Activated CD4-positive, alpha-beta T cell treated with anti-CD3 and anti-CD28 coated beads, Interleukin-2, amount 50 U/mL, for 48 hours (primary cell): ENCODE measurements at regions not wholly inside any gene's neighbourhood (a gene's known extent, or its start where the extent isn't known, plus 50 kb on each side); places are given as distances from the start of the nearest gene placed in this dataset.
"Not testable (repeated sequence)": the region's sequence is repeated elsewhere in the genome, so short reads cannot be mapped to it uniquely, and the experiment has no call there.

Experiments used
- DNase-seq, 2 experiments: peaks; one replicate each; pipeline ENCODE4 v3.0.0-alpha.2; 2020

DNA sequence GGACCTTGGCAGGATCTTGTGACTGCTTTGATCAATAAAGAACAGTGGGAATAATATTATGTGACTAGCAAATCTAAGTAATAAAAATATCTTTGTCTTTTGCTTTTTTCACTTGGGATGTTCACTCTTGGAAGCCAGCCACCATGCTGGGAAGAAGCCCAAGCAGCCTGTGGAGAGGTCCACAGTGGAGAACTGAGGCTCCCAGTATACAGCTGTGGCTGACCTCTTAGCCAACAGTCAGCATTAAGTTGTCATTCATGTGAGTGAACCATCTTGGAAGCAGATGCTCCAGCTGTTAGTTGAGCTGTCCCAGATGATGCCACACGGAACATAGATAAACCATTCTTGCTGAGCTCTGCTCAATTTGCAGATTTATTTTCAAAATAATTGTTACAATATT, 160.0 kb downstream of the OSR1 start:
- DNase-seq = no peak

DNA sequence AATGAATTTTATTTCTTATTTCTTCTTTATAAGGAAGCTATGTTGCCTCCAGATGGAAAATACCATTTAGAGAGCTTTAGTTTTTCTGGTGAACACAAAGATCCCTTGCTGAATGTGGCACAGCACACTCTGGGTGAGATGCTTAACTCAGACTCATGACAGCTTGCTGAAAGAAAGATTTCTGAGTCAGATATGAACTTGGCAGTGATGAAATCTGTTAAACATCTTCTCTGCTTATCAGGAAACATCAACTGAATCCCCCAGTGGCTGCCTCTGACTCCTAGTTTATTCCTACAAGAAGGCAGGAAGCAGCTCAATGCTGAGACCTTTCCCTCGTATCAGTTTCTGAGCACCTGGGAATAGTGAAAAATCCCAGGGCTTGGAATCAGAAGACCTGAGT, 162.8 kb downstream of the OSR1 start:
- DNase-seq = no peak

DNA sequence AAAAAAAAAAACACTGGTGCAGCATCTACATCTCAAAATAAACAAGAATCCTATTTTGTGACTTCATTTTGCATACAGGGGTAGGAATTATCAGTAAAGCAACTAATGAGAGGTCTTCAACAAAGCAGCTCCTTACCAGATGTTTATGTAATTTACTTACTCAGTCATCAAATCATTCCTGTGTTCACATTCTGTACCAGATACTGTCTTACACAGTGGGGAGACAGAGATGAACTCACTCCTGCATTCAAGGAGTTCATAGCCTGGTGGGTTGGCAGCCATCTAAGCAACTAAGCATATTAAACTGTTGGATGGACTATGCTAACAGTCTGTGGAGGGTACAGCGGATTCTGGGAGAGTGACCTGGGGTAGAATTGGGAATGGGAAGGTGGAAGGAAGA, 169.0 kb downstream of the OSR1 start:
- no peak for DNase-seq

GRCh38 chr2:19187323-19188020, 171.0 kb downstream of the OSR1 start:
- DNase-seq = no peak

DNA sequence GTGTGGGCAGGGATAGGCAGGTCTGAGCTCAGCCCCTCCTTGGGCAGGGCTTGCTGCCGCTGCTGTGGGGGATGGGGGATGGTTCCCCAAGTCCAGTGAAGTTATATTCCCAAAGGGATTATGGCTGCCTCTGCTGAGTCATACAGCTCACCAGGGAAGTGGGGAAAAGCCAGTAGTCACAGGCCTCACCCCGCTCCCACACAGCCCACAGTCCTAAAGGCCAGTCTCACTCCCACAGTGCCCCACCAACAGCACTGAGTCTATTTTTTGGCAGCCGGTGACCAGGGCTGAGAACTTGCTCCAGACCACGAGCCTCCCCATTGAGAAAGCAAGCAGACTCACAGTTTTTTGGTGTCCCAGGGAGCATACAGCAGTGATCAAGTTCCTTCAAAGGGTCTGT, 173.3 kb downstream of the OSR1 start:
- DNase-seq = no peak

GRCh38 chr2:19178175-19178574, 180.2 kb downstream of the OSR1 start:
- no peak for DNase-seq

- DNase-seq = no peak
These were observed 181.4 kb downstream of the OSR1 start for GRCh38 chr2:19176977-19177376.

DNA sequence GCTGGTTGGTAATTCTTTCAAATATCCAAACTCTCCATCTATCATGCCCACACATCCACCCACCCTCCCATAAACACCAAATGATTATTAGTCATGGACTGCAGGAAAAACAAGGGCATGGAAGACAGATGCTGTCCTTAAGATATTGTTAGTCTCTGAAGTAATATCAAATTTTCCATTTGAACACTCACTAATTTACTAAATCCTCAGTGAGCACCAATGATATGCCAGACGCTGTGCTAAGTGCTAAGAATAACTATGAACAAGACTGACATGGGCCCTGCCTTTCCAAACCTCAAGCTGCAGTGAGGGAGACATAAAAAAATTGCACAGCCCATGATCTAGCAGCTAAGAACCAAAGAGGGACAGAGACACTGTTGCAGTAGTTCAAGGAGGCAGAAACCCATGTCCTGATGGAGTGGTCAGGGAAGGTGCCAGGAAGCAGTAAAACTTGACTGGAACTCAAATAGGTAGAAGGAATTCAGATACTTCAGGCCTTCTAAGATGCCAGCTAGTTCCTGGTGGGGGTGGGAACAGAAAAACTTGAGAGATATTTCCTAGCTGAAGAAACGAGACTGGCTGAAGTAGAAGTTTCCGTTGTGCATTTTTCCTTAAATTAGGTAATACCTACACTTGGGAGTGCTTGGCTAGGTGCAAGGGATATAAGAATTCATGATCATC, 182.1 kb downstream of the OSR1 start:
- DNase-seq = no peak

DNA sequence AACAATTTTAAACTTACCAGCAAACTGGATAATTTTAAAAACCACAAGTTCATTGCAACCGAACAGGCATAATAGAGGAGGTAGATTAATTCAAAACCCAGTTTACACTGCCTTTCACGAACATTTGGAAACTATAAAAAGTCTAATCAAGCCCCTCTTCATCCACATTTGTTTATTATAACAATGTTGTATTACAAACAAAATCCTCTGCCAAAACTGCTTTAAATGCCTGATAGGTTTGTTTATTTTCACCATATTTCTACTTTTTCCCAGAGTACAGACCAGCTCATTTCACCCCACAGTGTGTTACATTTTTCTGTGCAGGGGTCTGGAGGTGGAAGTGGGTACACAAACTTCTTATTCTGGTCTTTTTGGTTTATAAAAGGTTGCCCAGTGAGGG, 184.2 kb downstream of the OSR1 start:
- no peak for DNase-seq

- no peak for DNase-seq
These were observed 187.0 kb downstream of the OSR1 start for GRCh38 chr2:19171409-19171808.

DNA sequence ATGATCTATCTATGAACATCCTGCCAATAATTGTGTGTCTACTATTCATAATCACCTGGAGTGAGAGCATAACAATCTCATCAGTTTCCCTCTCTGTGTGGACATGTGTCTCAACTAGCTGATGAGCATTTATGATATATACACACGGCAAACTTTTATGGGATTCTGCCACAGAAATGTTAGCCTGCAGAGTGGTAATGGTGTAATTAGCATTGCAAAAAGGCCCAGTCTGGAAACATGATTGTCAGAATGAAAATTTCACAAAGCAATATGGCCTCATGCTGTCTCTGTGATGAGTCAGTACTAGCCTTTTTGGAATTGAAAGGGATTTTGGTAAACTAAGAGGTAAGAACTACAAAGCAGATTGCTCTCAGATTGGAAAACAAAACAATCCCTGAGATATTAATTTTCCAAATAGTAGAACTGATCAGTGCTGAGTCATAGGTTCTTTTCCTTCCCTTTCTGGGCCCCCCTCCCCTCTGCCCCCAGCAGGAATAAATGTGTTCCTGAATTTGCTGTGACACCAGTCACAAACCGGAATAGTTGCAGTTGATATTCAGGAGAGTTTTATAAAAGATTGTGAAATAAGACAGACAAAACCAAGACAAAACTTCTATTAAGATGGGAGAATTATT, 189.2 kb downstream of the OSR1 start:
- DNase-seq = no peak

DNA sequence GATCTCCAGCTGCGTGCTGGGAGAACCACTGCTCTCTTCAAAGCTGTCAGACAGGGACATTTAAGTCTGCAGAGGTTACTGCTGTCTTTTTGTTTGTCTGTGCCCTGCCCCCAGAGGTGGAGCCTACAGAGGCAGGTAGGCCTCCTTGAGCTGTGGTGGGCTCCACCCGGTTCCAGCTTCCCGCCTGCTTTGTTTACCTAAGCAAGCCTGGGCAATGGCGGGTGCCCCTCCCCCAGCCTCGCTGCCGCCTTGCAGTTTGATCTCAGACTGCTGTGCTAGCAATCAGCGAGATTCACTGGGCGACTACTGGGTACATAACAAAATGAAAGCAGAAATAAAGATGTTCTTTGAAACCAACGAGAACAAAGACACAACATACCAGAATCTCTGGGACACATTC, 194.3 kb downstream of the OSR1 start:
- not testable (repeated sequence) for DNase-seq

GRCh38 chr2:19158896-19159295, 199.5 kb downstream of the OSR1 start:
- no peak for DNase-seq

- no peak for DNase-seq
These were observed 200.2 kb downstream of the OSR1 start for GRCh38 chr2:19158211-19158610.

GRCh38 chr2:19156646-19157045, 201.8 kb downstream of the OSR1 start:
- no peak for DNase-seq

DNA sequence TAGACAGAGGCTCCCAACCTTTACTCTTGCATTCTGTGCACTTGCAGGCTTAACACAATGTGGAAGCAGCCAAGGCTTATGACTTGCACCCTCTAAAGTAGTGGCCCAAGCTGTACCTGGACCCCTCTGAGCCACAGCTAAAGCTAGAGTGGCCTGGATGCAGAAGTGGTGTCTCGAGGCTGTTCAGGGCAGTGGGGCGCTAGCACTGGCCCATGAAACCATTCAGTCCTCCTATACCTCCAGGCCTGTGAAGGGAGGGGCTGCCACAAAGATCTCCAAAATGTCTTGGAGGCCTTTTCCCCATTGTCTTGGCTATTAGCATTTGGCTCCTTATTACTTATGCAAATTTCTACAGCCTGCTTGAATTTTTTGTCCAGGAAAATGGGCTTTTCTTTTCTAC, 207.7 kb downstream of the OSR1 start:
- no peak for DNase-seq

DNA sequence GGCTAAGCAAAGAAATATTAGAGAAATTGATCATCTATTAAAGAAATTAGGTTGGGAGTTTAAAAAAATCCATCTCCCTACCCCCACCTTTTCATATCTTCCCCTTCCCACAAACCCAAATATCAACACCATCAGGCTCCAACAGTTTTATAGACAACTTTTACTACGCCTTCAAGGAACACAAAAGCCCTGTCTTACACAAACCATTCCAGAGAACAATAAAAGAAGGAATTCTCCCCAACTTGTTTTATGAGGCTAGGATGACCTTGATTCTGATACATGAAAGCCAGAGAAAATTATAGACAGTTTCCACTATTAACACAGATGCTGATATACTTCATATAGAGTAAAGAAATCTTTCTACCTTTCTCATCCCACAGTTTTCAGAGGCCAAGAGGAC, 211.6 kb downstream of the OSR1 start:
- DNase-seq = no peak

DNA sequence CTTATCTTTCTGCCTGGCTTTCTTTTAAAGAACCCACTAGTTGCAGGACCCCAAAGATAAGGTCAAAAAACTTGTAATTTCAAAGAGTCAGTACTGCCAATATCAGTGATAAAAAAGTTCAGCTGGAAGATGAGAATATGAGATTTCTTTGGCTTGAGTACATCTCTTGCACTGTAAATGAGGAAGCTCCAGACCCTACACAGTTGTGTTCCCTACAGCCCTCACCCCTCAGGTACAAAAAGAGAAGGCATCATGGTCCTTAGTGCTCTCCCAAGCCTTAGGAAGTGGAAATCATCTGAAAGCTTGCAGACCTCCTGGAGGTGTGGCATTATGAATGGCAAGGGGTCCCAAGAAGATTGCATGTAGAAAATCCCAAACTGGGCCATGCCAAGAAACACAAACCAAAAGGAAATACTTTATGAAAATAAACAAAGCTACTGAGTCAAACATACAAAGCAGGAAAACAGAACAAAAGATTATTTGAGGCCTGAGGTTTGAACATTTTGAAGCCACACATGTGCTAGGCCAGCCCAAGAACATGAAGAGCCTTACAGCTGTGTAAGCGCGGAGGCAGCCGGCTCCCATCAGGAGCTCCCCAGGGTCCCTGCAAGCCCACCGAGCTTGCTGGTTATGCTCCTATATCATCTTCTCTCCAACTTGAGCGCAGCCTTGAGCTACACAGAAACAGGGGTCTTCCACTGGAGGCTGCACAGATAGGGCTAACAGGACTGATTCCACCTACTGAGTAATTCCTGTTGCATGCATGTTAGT, 217.0 kb downstream of the OSR1 start:
- no peak for DNase-seq

GRCh38 chr2:19140463-19141208, 217.8 kb downstream of the OSR1 start:
- no peak for DNase-seq

- no peak for DNase-seq
These were observed 219.0 kb downstream of the OSR1 start for GRCh38 chr2:19139386-19139785.

DNA sequence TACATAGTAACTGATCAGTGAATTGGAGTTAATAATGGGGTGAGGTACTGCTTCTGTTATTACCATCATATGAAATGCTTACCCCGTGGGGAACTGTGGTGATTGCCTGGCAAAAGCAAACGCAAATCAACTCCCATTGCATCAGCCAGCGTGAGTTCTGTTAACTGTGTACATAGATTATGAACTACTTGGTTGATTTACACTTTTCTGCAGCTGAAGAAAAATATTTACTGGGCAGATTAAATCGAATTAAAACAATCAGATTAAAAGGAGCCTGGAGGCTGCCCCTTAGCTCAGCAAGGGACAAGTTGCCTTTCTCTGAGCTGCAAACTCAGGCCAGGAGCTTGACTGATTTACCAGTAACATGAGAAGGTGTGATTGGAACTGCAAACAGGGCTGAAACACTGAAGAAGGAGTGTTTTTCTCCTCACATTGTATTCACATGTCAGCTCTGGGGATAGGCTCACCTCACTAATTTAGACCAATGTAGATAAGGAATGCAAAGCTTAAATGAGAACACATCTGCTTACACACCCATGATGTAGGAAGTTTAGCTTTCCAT, 220.1 kb downstream of the OSR1 start:
- no peak for DNase-seq

GRCh38 chr2:19137433-19137832, 221.0 kb downstream of the OSR1 start:
- no peak for DNase-seq

- DNase-seq = no peak
These were observed 225.5 kb downstream of the OSR1 start for GRCh38 chr2:19132967-19133366.
